ENCODE measurements at regions not wholly inside any gene's neighbourhood (a gene's known extent, or its start where the extent isn't known, plus 50 kb on each side); places are given as distances from the start of the nearest gene placed in this dataset.
"Not testable (repeated sequence)": the region's sequence is repeated elsewhere in the genome, so short reads cannot be mapped to it uniquely, and the experiment has no call there.

GRCh38 chr7:97234494-97234893, 117.0 kb downstream of the SDHAF3 start:
- H3K4me2 ChIP-seq; H3K36me3 ChIP-seq (ENCODE audit: low read depth); CTCF ChIA-PET; intact Hi-C loops (cut with micrococcal nuclease; ENCODE audit: unreplicated experiment); H3K27ac ChIP-seq; H3K9me2 ChIP-seq (ENCODE audit: insufficient read depth); H4K20me1 ChIP-seq (ENCODE audit: insufficient read depth); H2AFZ ChIP-seq; H3K4me1 ChIP-seq (replicated peaks; ENCODE audit: insufficient read depth); BruUV-seq (replicated peaks); DNase-seq; H3K4me3 ChIP-seq; H3F3A ChIP-seq (ENCODE audit: insufficient read depth, low read depth); H3K9me3 ChIP-seq (ENCODE audit: insufficient read depth, low read depth); POLR2A ChIA-PET (ENCODE audit: unreplicated experiment); H3K79me2 ChIP-seq (ENCODE audit: low read depth): not testable (repeated sequence)
- H3K27me3 ChIP-seq (ENCODE audit: insufficient read depth, low read depth), result peaks cover 16% of the 10 kb centered on the region; the same call in 1 of the 2 replicates

- H3K4me1 ChIP-seq (replicated peaks; ENCODE audit: insufficient read depth), result no peaks in the 10 kb centered on the region
- no TSS peak for BruUV-seq (replicated peaks)
- CTCF ChIA-PET, result no interaction called here
- no peak overlapping the region for H2AFZ ChIP-seq
- H3F3A ChIP-seq (ENCODE audit: insufficient read depth, low read depth), result no peaks in the 10 kb centered on the region
- H3K27me3 ChIP-seq (ENCODE audit: insufficient read depth, low read depth), result 0 out of 2 replicates have a peak, but pooled peaks cover 10% of the 10 kb centered on the region
- H3K4me3 ChIP-seq, result no peak overlapping the region
- POLR2A ChIA-PET (ENCODE audit: unreplicated experiment), result no interaction called here
- peaks cover 6% of the 10 kb centered on the region; the same call in 1 of the 2 replicates for H3K9me3 ChIP-seq (ENCODE audit: insufficient read depth, low read depth)
- H3K9me2 ChIP-seq (ENCODE audit: insufficient read depth), result no peaks in the 10 kb centered on the region
- TF ChIP-seq, protein P1, sequence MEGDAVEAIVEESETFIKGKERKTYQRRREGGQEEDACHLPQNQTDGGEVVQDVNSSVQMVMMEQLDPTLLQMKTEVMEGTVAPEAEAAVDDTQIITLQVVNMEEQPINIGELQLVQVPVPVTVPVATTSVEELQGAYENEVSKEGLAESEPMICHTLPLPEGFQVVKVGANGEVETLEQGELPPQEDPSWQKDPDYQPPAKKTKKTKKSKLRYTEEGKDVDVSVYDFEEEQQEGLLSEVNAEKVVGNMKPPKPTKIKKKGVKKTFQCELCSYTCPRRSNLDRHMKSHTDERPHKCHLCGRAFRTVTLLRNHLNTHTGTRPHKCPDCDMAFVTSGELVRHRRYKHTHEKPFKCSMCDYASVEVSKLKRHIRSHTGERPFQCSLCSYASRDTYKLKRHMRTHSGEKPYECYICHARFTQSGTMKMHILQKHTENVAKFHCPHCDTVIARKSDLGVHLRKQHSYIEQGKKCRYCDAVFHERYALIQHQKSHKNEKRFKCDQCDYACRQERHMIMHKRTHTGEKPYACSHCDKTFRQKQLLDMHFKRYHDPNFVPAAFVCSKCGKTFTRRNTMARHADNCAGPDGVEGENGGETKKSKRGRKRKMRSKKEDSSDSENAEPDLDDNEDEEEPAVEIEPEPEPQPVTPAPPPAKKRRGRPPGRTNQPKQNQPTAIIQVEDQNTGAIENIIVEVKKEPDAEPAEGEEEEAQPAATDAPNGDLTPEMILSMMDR (conservative IDR thresholded peaks at IDR 0.05), result no peak
- TF ChIP-seq EZH2 (IDR thresholded peaks at IDR 0.05; ENCODE audit: low read depth), result no peak
- H3K4me2 ChIP-seq, result no peak overlapping the region
- no peaks in the 10 kb centered on the region for H4K20me1 ChIP-seq (ENCODE audit: insufficient read depth)
- no peak overlapping the region for H3K27ac ChIP-seq
- no peaks in the 10 kb centered on the region for H3K36me3 ChIP-seq (ENCODE audit: low read depth)
- intact Hi-C loops (cut with micrococcal nuclease; ENCODE audit: unreplicated experiment), result no loop called here
- no peak for DNase-seq
- no peaks in the 10 kb centered on the region for H3K79me2 ChIP-seq (ENCODE audit: low read depth)
These were observed 128.8 kb downstream of the SDHAF3 start for GRCh38 chr7:97246317-97246716.

- POLR2A ChIA-PET (ENCODE audit: unreplicated experiment); H3K9me3 ChIP-seq (ENCODE audit: insufficient read depth, low read depth); H3K27me3 ChIP-seq (ENCODE audit: insufficient read depth, low read depth); H3F3A ChIP-seq (ENCODE audit: insufficient read depth, low read depth); H3K9me2 ChIP-seq (ENCODE audit: insufficient read depth); CTCF ChIA-PET; H3K27ac ChIP-seq; H3K79me2 ChIP-seq (ENCODE audit: low read depth); intact Hi-C loops (cut with micrococcal nuclease; ENCODE audit: unreplicated experiment); DNase-seq; H3K4me3 ChIP-seq; H3K4me2 ChIP-seq; BruUV-seq (replicated peaks); H2AFZ ChIP-seq; H4K20me1 ChIP-seq (ENCODE audit: insufficient read depth); H3K36me3 ChIP-seq (ENCODE audit: low read depth); H3K4me1 ChIP-seq (replicated peaks; ENCODE audit: insufficient read depth): not testable (repeated sequence)
These were observed 140.7 kb downstream of the SDHAF3 start for GRCh38 chr7:97258187-97258586.

DNA sequence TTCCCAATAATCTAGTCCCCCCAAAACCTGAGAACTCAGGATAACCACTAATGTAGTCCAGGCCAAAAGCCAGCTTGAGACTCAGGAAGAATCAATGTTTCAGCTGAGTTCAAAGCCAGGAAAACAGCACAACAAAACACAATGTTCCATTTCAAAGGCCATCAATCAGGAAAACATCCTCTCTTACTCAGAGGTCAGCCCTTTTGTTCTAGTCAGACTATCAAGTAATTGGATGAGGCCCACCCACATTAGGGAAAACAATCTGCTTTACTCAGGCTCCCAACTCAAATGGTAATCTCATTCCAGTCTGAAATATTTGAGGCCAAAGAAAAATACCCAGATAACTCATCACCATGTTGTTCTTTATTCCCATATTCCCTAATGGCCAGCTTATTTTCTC, 152.2 kb downstream of the SDHAF3 start:
- no TSS peak for BruUV-seq (replicated peaks)
- Histone ChIP-seq H3K4me3 (no peak overlapping the region), H3K79me2 (ENCODE audit: low read depth) (no peaks in the 10 kb centered on the region), H3K9me2 (ENCODE audit: insufficient read depth) (no peaks in the 10 kb centered on the region), H3K27ac (no peak overlapping the region), H3K4me1 (replicated peaks; ENCODE audit: insufficient read depth) (no peaks in the 10 kb centered on the region), H3K36me3 (ENCODE audit: low read depth) (no peaks in the 10 kb centered on the region), H3K9me3 (ENCODE audit: insufficient read depth, low read depth) (no peaks in the 10 kb centered on the region), H3F3A (ENCODE audit: insufficient read depth, low read depth) (no peaks in the 10 kb centered on the region), H2AFZ (no peak overlapping the region), H3K4me2 (no peak overlapping the region), H4K20me1 (ENCODE audit: insufficient read depth) (no peaks in the 10 kb centered on the region), H3K27me3 (ENCODE audit: insufficient read depth, low read depth) (peaks cover 10% of the 10 kb centered on the region; the same call in 1 of the 2 replicates)
- DNase-seq, result no peak
- intact Hi-C loops (cut with micrococcal nuclease; ENCODE audit: unreplicated experiment), result no loop called here
- CTCF ChIA-PET, result no interaction called here
- TF ChIP-seq, protein P1 (conservative IDR thresholded peaks at IDR 0.05), result no peak
- no peak for TF ChIP-seq EZH2 (IDR thresholded peaks at IDR 0.05; ENCODE audit: low read depth)
- POLR2A ChIA-PET (ENCODE audit: unreplicated experiment), result no interaction called here
